ENCODE measurements at regions not wholly inside any gene's neighbourhood (a gene's known extent, or its start where the extent isn't known, plus 50 kb on each side); places are given as distances from the start of the nearest gene placed in this dataset.
"Not testable (repeated sequence)": the region's sequence is repeated elsewhere in the genome, so short reads cannot be mapped to it uniquely, and the experiment has no call there.

GRCh38 chr14:37834275-37834674 lies 238.8 kb downstream of the TTC6 start:
- H3K79me2 ChIP-seq (ENCODE audit: insufficient read depth, low read length): no peaks in the 10 kb centered on the region
- H3K36me3 ChIP-seq (ENCODE audit: low read length): no peaks in the 10 kb centered on the region
- H2AFZ ChIP-seq (ENCODE audit: low read depth, low read length, severe bottlenecking): no peak overlapping the region
- no peak overlapping the region for H3K9ac ChIP-seq (ENCODE audit: low read length)
- no peak overlapping the region for H3K4me2 ChIP-seq (ENCODE audit: low read depth, low read length, poor library complexity, severe bottlenecking)
- TF ChIP-seq EZH2phosphoT487 (conservative IDR thresholded peaks at IDR 0.05; ENCODE audit: low read length): no peak
- TF ChIP-seq CTCF (IDR thresholded peaks at IDR 0.05; ENCODE audit: insufficient read depth, low read length, poor library complexity, severe bottlenecking): no peak
- H3K27ac ChIP-seq (ENCODE audit: low read depth, low read length): no peak overlapping the region
- no peaks in the 10 kb centered on the region for H3F3A ChIP-seq (ENCODE audit: insufficient read depth)
- no peaks in the 10 kb centered on the region for H4K20me1 ChIP-seq (ENCODE audit: low read depth, low read length)
- no peaks in the 10 kb centered on the region for H3K9me3 ChIP-seq (ENCODE audit: insufficient read depth, low read length)
- no peaks in the 10 kb centered on the region for H3K27me3 ChIP-seq (ENCODE audit: low read length)
- no peak overlapping the region for H3K4me3 ChIP-seq (ENCODE audit: insufficient read depth, low read length, poor library complexity, severe bottlenecking)
- no peaks in the 10 kb centered on the region for H3K9me2 ChIP-seq (replicated peaks; ENCODE audit: insufficient read depth, low read length)

GRCh38 chr14:37838778-37839177 lies 243.3 kb downstream of the TTC6 start:
- H3K27ac ChIP-seq (ENCODE audit: low read depth, low read length); H3K9ac ChIP-seq (ENCODE audit: low read length); H3K27me3 ChIP-seq (ENCODE audit: low read length); H3K9me3 ChIP-seq (ENCODE audit: insufficient read depth, low read length); H4K20me1 ChIP-seq (ENCODE audit: low read depth, low read length); H3K4me2 ChIP-seq (ENCODE audit: low read depth, low read length, poor library complexity, severe bottlenecking); H3K36me3 ChIP-seq (ENCODE audit: low read length); H2AFZ ChIP-seq (ENCODE audit: low read depth, low read length, severe bottlenecking); H3K79me2 ChIP-seq (ENCODE audit: insufficient read depth, low read length); H3K4me3 ChIP-seq (ENCODE audit: insufficient read depth, low read length, poor library complexity, severe bottlenecking); H3K9me2 ChIP-seq (replicated peaks; ENCODE audit: insufficient read depth, low read length); H3F3A ChIP-seq (ENCODE audit: insufficient read depth): not testable (repeated sequence)

- not testable (repeated sequence) for H3K9me2 ChIP-seq (replicated peaks; ENCODE audit: insufficient read depth, low read length); H3K9me3 ChIP-seq (ENCODE audit: insufficient read depth, low read length); H3K36me3 ChIP-seq (ENCODE audit: low read length); H3F3A ChIP-seq (ENCODE audit: insufficient read depth); H4K20me1 ChIP-seq (ENCODE audit: low read depth, low read length); H3K79me2 ChIP-seq (ENCODE audit: insufficient read depth, low read length); H3K27ac ChIP-seq (ENCODE audit: low read depth, low read length); H3K4me2 ChIP-seq (ENCODE audit: low read depth, low read length, poor library complexity, severe bottlenecking); H3K9ac ChIP-seq (ENCODE audit: low read length); H3K4me3 ChIP-seq (ENCODE audit: insufficient read depth, low read length, poor library complexity, severe bottlenecking); H2AFZ ChIP-seq (ENCODE audit: low read depth, low read length, severe bottlenecking); H3K27me3 ChIP-seq (ENCODE audit: low read length)
Observed at GRCh38 chr14:37841039-37841438, 245.6 kb downstream of the TTC6 start.

- no peaks in the 10 kb centered on the region for H3K9me3 ChIP-seq (ENCODE audit: insufficient read depth, low read length)
- no peak overlapping the region for H2AFZ ChIP-seq (ENCODE audit: low read depth, low read length, severe bottlenecking)
- no peaks in the 10 kb centered on the region for H4K20me1 ChIP-seq (ENCODE audit: low read depth, low read length)
- H3K27me3 ChIP-seq (ENCODE audit: low read length): no peaks in the 10 kb centered on the region
- H3K9me2 ChIP-seq (replicated peaks; ENCODE audit: insufficient read depth, low read length): no peaks in the 10 kb centered on the region
- H3K27ac ChIP-seq (ENCODE audit: low read depth, low read length): no peak overlapping the region
- no peak overlapping the region for H3K4me3 ChIP-seq (ENCODE audit: insufficient read depth, low read length, poor library complexity, severe bottlenecking)
- H3K36me3 ChIP-seq (ENCODE audit: low read length): no peaks in the 10 kb centered on the region
- no peak for TF ChIP-seq CTCF (IDR thresholded peaks at IDR 0.05; ENCODE audit: insufficient read depth, low read length, poor library complexity, severe bottlenecking)
- no peak for TF ChIP-seq EZH2phosphoT487 (conservative IDR thresholded peaks at IDR 0.05; ENCODE audit: low read length)
- no peak overlapping the region for H3K4me2 ChIP-seq (ENCODE audit: low read depth, low read length, poor library complexity, severe bottlenecking)
- no peak overlapping the region for H3K9ac ChIP-seq (ENCODE audit: low read length)
- no peaks in the 10 kb centered on the region for H3F3A ChIP-seq (ENCODE audit: insufficient read depth)
- no peaks in the 10 kb centered on the region for H3K79me2 ChIP-seq (ENCODE audit: insufficient read depth, low read length)
Observed at GRCh38 chr14:37842106-37842505, 246.7 kb downstream of the TTC6 start.
